Stromal cell of bone marrow (primary cell): ENCODE measurements at regions not wholly inside any gene's neighbourhood (a gene's known extent, or its start where the extent isn't known, plus 50 kb on each side); places are given as distances from the start of the nearest gene placed in this dataset.

ENCODE experiments used
- DNase-seq: peaks from one replicate; pipeline ENCODE4 v3.0.0-alpha.2; 2012; ENCODE audit warnings: low read depth

DNA sequence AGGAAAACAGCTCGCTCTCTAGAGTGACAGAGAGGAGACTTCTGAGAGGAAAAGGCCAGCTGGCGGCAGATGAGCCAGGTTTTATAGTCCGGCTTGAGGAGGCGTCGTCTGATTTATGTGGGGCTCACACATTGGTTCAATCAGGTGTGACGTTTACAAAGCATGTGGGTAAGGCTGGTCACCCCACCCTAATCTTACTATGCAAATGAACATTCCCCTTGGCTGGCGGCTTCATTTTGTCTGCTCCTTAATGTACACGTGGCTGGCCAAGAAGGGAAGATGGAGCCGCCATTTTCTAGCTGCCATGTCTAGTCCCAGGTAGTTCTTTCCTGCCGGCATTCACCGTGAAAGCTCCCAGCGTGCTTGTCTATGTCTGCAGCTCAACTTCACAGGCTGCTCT lies 299.1 kb upstream of the SPRED2 start:
- DNase-seq: no peak

GRCh38 chr2:65730186-65730585 lies 297.8 kb upstream of the SPRED2 start:
- no peak for DNase-seq

GRCh38 chr2:65729246-65729645 lies 296.8 kb upstream of the SPRED2 start:
- no peak for DNase-seq

- no peak for DNase-seq
Measured at GRCh38 chr2:65728477-65729180, 296.2 kb upstream of the SPRED2 start.

DNA sequence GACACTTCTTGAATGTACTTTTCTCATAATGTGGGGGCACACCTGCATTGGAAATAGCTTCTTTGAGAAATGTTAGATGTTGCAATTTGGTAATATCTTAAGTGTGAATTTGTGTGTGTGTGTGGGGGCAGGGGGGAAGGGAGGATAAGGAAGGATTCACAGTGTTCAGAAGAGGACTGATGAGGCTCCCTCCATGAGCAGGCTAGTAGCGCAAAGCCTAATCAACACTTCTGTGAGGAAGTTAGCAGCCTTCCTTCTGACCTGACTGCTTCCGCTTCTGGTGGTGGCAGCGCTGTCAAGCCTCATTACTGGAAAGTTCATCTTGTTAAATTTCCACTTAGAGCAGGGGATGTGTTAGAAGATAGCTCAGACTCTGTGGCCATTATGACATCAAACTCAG lies 295.4 kb upstream of the SPRED2 start:
- DNase-seq: no peak

- DNase-seq: no peak
Measured at GRCh38 chr2:65727381-65727780, 295.0 kb upstream of the SPRED2 start.

DNA sequence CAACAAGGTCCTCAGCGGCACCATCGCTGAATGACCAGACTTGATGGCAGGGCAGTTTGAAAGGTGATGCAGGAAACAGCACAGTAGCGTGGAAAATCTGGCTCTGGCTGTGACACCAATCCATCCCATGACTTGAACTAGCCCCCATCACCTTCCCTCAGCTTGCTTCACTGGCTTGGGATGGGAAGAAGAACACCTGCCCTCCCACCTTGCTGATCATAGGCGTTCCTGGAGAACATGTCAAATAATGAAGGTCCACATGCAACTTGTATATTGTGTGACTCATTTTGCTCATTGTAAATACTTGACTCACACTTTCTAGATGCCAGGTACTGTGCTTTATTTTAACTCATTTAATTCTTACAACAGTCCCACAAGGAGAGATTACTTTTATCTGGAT lies 292.4 kb upstream of the SPRED2 start:
- no peak for DNase-seq

DNA sequence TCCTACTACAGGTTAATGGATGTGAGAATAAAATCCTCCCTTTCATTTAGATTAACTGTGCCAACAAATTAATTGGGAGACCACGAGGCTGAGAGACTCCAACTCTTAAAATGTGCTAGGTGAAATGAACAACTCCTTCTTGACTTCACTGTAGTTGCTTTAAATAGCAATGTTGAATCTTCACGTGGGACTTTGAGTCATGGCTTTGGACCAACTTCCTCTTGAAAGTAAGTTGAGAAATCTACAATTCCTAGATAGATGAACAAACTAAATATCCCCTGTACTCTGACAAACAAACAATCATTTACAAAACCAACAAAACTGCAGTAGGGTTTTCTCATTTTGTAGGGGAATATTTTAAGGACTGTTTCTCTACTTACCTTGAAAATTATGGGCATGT lies 291.9 kb upstream of the SPRED2 start:
- DNase-seq: no peak

DNA sequence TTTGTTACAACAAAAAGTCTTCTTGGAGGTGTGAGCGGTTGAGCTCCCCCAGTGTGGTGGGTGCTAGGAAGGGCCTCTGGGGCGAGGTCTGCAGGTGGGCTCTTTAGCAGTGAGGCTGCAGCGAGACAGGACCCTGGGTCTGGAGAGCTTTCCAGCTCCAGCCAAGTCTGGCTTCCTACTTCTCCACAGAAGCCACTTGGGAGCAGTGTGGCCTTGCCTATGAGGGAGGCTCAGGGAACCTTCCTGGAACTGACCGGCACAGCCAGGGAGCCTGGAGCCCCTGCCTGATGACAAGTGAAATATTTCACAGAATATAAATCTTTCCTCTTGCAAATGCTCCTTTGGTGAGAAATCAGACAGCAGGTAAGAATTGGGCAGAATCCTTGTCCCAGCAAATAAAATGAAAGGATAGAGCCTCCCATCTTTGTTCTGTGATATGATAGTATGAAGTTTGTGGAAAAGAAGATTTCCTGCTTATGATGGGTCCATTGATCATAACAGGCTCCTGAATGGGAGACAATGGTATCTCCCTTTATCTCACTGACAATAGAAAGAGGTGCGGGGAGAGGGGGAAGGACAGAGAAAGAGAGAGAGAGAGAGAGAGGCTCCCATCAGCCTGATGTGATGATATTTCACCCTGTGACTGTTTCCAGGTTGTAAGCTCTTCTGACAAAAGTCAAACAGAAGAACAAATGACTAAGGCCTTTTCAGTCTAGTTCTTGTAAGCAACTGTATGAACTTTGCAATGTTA lies 289.8 kb upstream of the SPRED2 start:
- peak; percentile 3 for DNase-seq

GRCh38 chr2:65716698-65717097 lies 284.3 kb upstream of the SPRED2 start:
- no peak for DNase-seq

DNA sequence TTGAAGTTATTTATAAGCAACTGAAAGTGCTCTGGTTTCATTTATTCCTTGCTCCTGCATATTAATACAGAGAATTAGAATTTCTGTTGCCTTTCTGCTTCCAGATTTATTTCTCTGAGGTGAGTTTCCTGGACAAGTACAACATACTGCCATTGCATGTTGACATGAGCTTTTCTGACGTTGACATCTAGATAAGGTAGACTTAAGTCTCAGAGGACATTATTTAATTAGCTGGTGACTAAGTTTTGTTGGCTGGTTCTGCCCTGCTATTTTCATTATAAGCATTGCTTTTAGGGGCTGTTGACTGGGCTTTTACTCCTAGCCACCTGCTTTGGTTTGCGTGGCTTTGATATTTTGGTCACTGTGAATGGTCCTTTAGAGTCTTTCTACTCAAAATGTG lies 282.9 kb upstream of the SPRED2 start:
- no peak for DNase-seq

GRCh38 chr2:65714866-65715265 lies 282.5 kb upstream of the SPRED2 start:
- no peak for DNase-seq

- DNase-seq: no peak
Measured at GRCh38 chr2:65711863-65712262, 279.5 kb upstream of the SPRED2 start.

- no peak for DNase-seq
Measured at GRCh38 chr2:65710779-65711295, 278.4 kb upstream of the SPRED2 start.

DNA sequence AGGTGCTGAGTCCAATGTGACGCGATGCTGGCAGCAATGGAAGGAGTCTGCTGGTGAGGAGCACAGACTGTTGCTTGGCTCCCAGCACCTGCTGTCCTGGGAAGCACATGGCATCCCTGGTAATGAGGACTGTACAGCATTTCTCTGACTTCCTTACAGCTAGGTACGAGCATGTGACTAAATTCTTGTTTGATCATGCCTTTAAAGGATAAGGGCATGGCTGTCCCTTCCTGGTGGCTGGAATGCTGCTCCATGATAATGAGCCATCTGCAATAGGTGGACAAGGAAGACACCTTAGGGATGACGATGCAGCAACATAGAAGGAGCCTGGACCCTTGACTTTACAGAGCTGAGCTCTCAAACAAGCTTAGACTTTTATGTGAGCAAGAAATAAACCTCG lies 278.0 kb upstream of the SPRED2 start:
- no peak for DNase-seq

DNA sequence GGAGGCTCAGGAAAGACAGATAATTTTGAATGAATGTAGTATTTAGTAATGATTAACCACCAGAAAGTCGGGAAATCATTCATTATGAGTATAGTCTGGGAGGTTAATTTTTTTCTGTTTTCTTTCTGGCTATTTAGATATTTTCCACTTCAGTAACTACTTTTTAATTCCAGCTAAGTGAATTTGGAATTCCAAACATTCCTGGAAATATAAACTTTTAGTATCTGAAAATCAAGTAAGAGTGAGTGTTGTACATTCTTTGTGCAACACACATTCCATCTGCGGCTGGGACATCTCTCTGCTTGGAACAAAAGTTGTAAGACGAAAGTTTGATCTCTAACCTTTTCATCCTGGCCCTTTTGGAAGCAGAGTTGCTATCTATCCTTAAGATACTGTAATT lies 275.7 kb upstream of the SPRED2 start:
- no peak for DNase-seq

GRCh38 chr2:65706411-65706810 lies 274.0 kb upstream of the SPRED2 start:
- DNase-seq: no peak

DNA sequence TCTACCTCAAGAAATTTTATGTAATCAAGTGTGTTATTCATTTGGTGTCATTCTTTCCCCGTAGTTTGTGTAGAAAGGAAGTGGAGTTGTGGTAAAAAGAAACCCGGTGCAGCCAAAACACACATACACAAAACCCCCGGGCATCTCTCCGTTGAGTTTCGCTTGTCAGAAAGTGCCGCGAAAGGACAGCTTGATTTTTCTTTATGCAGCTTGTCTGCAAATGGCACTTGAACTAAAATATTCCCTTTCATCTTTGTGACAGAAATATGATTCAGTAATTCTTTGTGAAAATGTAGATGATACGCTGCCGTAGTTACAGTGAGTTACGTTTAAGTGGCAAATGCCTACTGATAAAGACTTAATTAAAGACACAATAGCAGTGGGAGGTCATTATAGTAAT lies 268.8 kb upstream of the SPRED2 start:
- DNase-seq: no peak

- DNase-seq: no peak
Measured at GRCh38 chr2:65700720-65701119, 268.3 kb upstream of the SPRED2 start.

- no peak for DNase-seq
Measured at GRCh38 chr2:65700004-65700651, 267.7 kb upstream of the SPRED2 start.

DNA sequence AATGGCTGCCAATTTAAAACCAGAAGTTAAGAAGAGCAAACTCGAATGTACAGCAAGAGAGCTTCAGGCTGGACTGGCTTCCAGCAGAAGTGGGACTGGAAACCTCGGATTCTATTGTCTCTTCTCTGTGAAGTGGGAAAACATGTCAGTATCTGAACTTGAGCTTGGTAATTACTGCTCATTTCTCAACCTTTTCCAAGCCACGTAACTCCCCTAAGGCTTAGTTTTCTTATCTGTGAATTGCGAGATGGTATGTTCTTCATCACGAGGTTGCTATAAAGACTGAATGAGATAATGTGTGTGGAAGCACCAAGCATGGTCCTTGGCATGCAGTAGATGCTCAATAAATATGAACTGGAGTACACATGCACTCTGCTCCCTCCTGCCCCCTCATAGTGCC lies 259.4 kb upstream of the SPRED2 start:
- DNase-seq: no peak

GRCh38 chr2:65688141-65688886 lies 255.9 kb upstream of the SPRED2 start:
- DNase-seq: no peak
